ENCODE measurements at regions not wholly inside any gene's neighbourhood (a gene's known extent, or its start where the extent isn't known, plus 50 kb on each side); places are given as distances from the start of the nearest gene placed in this dataset.

DNA sequence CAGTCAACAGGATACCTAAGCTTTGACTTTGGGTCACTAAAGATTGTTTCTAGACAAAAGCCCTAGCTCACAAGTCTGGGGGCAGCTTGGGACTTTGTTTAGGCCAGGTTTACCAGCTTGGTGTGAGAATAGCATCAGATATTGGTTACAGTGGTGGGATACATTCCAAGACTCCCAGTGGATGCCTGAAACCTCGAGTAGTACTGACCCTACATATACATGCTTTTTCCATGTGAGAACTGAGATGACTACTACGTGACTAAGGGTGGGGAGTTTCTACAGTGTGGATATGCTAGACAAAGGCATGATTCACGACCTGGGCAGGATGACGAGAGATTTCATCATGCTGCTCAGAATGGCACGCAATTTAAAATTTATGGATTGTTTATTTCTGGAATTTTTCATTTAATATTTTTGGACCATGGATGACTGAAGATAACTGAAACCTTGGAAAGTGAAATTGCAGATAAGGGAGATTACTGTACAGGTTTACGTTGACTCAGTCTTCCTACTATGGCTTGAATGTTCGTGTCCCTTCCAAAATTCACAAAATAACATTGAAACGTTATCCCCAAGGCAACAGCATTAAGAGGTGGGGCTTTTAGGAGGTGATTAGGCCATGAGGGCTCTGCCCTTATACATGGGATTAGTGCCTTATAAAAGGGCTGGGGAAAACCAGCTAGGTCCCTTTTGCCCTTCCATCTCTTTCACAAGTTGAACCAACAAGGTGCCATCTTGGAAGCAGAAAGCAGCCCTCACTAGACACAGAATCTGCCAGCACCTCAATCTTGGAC is 50.2 kb upstream of the CTAGE1 start:
- intact Hi-C loops (cut with micrococcal nuclease) = no loop called here

GRCh38 chr18:22468554-22468891 is 50.8 kb upstream of the CTAGE1 start:
- intact Hi-C loops (cut with micrococcal nuclease) = no loop called here

GRCh38 chr18:22469061-22469734 is 51.5 kb upstream of the CTAGE1 start:
- intact Hi-C loops (cut with micrococcal nuclease) = no loop called here

- intact Hi-C loops (cut with micrococcal nuclease) = no loop called here
These were observed 52.2 kb upstream of the CTAGE1 start for GRCh38 chr18:22469926-22470247.

GRCh38 chr18:22470248-22471235 is 52.8 kb upstream of the CTAGE1 start:
- intact Hi-C loops (cut with micrococcal nuclease) = no loop called here

GRCh38 chr18:22471546-22472131 is 53.9 kb upstream of the CTAGE1 start:
- intact Hi-C loops (cut with micrococcal nuclease) = no loop called here

DNA sequence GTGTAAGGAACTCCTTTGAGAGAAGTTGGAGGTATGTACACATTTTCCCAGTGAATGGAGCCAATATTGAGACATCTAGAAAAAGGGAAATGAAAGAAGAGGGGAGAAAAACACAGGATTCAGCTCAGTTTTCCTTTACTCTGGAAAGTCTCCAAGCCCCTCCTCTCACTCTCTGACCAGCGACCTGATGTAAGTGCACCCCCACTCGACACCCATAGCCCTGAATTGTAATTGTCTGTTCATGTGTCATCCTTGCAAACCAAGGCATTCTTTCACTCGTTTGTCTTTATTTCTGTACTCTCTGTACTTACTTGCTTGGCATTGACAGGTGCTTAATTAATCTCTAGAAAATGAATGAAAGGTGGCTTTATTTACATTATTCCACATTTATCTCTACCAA is 55.7 kb upstream of the CTAGE1 start:
- intact Hi-C loops (cut with micrococcal nuclease) = no loop called here

GRCh38 chr18:22475426-22476100 is 57.8 kb upstream of the CTAGE1 start:
- intact Hi-C loops (cut with micrococcal nuclease) = no loop called here

DNA sequence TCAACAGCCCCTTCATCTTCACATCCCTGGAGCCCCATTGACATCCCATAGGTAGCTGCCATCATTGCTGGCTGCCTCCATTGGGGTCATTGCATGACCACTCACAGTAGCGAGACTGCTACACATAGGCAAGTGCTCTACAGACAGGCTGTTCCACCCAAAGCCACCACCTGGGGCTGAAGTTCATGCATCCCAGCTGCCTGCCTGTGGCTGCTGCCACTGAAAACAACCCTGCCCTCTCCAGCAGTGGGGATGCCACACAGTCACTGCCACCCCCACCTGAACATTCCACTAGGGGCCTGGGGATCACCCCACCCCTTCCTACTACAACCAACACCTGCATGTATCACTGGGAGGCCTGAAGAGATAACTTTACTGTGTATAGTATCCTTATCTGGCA is 59.5 kb upstream of the CTAGE1 start:
- intact Hi-C loops (cut with micrococcal nuclease) = no loop called here

DNA sequence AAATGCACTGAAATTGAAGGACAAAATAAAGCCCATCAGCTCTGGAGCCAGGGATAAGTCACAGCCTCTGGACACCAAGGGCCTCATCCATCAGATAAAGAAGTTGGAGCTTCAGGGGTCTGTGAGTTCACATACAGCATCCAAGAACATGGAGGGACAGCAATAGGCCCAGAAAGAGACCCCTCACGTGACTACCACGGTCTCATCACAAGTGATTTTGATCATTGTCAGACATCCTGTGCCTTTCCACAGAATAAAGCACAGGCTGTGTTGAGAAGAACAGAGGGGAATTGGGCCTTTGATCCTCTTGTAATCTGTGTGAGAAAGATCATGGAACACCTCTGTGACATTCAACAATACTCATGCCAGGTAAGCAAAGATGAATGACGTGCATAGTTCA is 65.2 kb upstream of the CTAGE1 start:
- intact Hi-C loops (cut with micrococcal nuclease) = no loop called here

- intact Hi-C loops (cut with micrococcal nuclease) = no loop called here
These were observed 65.7 kb upstream of the CTAGE1 start for GRCh38 chr18:22483407-22483806.

DNA sequence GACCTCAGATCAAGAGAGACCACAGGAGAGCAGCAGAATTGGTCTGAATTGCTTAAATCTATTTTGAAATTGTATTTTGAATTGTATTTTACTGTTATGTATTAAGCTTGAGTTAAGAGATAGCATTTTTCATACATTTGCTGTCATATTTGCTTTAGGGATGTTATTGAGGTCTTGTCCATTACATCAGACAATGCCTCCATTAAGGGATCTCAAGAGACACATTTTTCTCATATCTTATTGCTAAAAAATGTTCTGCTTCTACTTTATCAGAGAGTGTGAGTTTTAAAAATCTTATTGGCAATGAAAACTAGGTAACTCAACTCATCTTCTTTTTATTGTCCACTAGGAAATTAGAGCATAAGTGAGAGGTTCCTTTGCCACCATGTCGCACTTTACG is 66.8 kb upstream of the CTAGE1 start:
- intact Hi-C loops (cut with micrococcal nuclease) = no loop called here

DNA sequence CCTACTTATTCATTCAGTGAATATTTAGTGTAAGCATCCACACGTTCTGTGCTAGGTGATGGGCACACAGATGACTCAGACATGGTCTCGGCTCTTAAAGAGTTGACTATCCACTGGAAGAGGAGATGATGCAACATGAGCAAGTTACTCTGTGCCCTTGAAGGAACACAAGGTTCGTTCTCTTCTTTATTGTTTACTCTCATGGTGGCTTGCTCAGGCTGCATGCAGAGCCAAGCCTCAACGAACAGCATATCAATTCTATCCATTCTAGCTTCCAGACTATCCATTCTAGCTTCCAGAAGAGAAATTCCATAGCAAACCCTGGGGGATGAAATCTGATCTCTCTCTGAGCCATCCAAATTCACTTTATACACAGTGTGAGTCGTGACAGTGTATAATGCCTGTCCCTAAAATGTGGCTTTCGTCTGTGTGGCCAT is 68.1 kb upstream of the CTAGE1 start:
- intact Hi-C loops (cut with micrococcal nuclease) = no loop called here

GRCh38 chr18:22486667-22487066 is 69.0 kb upstream of the CTAGE1 start:
- intact Hi-C loops (cut with micrococcal nuclease) = no loop called here

GRCh38 chr18:22488554-22488953 is 70.8 kb upstream of the CTAGE1 start:
- intact Hi-C loops (cut with micrococcal nuclease) = no loop called here

GRCh38 chr18:22489704-22490103 is 72.0 kb upstream of the CTAGE1 start:
- intact Hi-C loops (cut with micrococcal nuclease) = no loop called here

DNA sequence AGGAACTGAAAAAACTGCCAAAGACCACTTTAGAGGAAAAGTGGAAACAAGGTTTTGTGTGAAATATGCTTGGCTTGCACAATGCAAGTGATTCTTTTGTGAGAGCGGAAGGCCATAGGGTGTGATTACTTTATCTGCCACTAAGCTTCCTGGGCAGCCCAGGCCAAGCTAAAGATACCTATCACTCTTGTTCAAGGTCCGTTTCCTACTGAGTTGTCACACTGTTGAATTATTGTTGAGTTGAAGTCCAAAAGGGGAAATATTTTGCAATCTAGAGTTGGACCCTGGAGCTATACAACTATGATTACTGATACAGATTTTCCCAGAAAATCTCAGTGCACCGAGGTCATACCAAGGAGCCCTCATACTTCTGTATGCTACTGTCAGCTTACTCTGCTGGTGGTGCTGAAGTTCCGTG is 72.7 kb upstream of the CTAGE1 start:
- intact Hi-C loops (cut with micrococcal nuclease) = no loop called here

GRCh38 chr18:22493255-22493654 is 75.5 kb upstream of the CTAGE1 start:
- intact Hi-C loops (cut with micrococcal nuclease) = no loop called here

- intact Hi-C loops (cut with micrococcal nuclease) = no loop called here
These were observed 76.2 kb upstream of the CTAGE1 start for GRCh38 chr18:22493940-22494339.

GRCh38 chr18:22494771-22495170 is 77.1 kb upstream of the CTAGE1 start:
- intact Hi-C loops (cut with micrococcal nuclease) = no loop called here

- intact Hi-C loops (cut with micrococcal nuclease) = no loop called here
These were observed 81.7 kb upstream of the CTAGE1 start for GRCh38 chr18:22499421-22499820.

All from T-helper 2 cell treated with Interferon-gamma antibody and Interleukin-4, amounts not matched to agents 100 ng/mL and 5 ng/mL, for 36 hours (primary cell).